ENCODE measurements at regions not wholly inside any gene's neighbourhood (a gene's known extent, or its start where the extent isn't known, plus 50 kb on each side); places are given as distances from the start of the nearest gene placed in this dataset.
"Not testable (repeated sequence)": the region's sequence is repeated elsewhere in the genome, so short reads cannot be mapped to it uniquely, and the experiment has no call there.

GRCh38 chr16:29298307-29298706, 108.2 kb downstream of the NPIPB11 start:
- TF ChIP-seq POLR2A, POLR2AphosphoS5 (IDR thresholded peaks at IDR 0.05): not testable (repeated sequence)
- TF ChIP-seq, protein P1, sequence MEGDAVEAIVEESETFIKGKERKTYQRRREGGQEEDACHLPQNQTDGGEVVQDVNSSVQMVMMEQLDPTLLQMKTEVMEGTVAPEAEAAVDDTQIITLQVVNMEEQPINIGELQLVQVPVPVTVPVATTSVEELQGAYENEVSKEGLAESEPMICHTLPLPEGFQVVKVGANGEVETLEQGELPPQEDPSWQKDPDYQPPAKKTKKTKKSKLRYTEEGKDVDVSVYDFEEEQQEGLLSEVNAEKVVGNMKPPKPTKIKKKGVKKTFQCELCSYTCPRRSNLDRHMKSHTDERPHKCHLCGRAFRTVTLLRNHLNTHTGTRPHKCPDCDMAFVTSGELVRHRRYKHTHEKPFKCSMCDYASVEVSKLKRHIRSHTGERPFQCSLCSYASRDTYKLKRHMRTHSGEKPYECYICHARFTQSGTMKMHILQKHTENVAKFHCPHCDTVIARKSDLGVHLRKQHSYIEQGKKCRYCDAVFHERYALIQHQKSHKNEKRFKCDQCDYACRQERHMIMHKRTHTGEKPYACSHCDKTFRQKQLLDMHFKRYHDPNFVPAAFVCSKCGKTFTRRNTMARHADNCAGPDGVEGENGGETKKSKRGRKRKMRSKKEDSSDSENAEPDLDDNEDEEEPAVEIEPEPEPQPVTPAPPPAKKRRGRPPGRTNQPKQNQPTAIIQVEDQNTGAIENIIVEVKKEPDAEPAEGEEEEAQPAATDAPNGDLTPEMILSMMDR (IDR thresholded peaks at IDR 0.05): not testable (repeated sequence)

Data from breast epithelium (tissue), 3 donors.